HG02852 (cell line): ENCODE measurements at regions not wholly inside any gene's neighbourhood (a gene's known extent, or its start where the extent isn't known, plus 50 kb on each side); places are given as distances from the start of the nearest gene placed in this dataset.
"Not testable (repeated sequence)": the region's sequence is repeated elsewhere in the genome, so short reads cannot be mapped to it uniquely, and the experiment has no call there.

ENCODE experiments used
- ATAC-seq: cut with Tn5 transposase; IDR thresholded peaks from one replicate; pipeline ENCODE4 v1.9.1; 2021; ENCODE audit warnings: mild to moderate bottlenecking, moderate library complexity; ENCODE audit not compliant: unreplicated experiment

DNA sequence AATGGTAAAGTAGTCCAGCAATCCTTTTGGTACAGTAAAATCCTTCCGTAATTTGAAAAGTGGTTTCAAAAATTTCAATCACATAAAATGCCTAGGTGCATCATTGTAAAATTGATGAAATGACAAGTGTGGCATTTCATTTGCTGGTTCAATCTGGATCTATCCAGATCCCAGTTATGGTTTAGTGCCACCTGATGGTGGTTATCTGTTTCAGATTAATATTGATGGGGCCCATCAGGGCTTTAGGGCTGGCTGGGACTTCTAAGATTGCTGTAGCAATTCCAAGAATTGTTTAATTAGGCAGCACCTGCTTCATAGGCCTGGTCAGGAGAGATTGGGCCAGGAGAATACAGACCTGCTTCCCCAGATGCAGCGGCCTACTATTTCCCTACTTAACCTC is 55.5 kb upstream of the PIK3C3 start:
- no peak for ATAC-seq

DNA sequence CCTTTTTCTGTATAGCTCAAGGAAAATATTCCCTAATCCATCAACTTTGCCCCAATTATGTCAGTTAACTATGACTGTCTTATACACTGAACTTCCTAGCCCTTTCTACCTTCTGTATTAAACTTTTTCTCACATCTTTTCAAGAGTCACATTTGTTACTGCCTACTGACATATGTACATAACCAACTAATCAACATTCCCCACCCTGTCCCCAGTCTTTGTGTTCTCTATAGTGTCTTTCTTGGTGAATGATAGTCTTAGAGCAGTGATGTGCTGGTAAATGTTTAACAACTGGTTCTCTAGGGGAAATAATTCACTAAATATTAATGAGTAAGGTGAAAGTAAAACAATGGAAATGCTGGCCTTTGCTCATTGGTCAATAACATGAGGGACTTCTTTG is 61.6 kb upstream of the PIK3C3 start:
- no peak for ATAC-seq

DNA sequence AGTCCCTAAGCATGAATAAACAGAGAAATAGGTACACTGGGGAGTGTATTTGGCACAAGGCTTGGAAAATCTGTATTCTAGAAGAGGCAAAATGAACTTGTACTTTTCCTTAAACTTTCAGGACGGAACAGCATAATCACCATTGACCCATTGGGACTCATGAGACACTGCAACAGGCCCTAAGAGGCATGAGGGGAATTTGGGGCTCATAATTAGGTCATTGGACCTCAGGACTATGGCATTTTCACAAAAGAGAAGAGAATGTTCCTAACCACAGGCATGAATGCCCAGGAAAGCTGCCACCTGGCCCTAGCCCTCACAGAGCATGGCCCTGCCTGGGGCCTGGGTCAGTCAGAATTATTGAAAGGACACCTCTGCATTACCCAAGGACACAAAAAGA is 67.9 kb upstream of the PIK3C3 start:
- ATAC-seq, result no peak

DNA sequence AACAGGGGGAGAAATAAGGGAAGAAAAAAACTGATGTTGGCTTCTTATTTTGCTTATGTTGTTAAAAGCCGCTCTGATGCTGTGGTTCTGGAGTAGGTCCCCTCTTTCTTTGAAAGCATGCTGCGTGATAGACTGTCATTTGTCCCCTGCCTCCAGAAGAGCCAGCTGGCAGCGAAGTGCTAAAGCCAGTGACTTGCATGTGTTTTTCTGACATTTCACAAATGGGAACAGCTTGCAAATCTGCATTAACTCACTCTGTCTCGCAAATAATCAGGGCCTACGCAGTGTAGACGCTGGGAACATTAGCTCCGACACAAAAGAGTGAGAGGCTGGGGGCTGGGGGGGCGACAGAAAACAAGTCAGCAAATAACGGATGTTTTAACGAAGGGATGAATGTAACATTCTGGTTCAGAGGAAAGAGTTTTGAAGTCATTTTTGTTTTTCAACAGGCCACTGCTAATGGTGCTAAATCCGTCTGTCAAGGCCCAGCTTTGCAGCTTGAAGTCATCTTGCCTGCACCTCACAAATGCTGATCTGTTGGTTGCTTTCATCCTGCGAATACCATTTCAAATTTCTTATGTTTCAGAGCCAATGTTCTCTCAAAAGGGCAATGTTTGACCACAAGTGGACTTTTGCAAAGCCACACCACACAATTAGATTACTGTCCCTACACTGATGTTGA is 68.8 kb upstream of the PIK3C3 start:
- no peak for ATAC-seq

DNA sequence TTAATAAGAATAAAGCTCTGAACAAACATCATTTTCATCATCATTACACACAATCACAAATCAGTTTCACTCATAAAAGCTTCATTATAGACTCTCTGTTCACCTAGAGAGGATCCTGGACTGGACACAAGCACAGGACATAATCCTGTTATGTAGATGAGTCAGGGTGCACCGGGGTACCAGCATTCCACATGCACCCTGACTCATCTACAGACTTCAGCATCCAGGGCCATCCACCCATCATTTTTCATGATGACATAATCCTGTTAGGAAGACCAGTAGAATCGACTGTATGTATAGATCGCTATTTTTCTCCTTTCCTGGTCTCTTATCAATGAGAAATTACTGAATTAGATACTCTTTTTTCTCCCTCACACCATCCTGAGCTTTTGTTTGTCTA is 73.7 kb upstream of the PIK3C3 start:
- no peak for ATAC-seq

DNA sequence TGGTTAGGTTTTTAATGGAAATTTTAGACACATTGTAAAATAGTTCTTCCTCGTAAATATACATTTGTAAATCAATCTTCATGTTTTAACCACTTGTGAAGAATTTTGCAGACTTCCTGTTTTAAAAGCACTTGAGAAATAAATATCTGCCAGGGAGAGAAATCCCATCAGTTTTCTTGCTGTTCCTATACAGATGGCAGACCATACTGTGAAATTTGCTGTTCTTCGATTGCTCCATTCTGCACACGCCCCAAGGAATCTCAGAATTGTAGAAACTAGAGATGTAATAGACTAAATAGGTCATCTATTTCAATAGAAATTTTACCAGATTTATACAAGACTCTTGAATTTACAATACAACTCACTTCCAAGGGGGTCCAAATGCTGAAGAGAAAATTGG is 75.8 kb upstream of the PIK3C3 start:
- ATAC-seq, result no peak

DNA sequence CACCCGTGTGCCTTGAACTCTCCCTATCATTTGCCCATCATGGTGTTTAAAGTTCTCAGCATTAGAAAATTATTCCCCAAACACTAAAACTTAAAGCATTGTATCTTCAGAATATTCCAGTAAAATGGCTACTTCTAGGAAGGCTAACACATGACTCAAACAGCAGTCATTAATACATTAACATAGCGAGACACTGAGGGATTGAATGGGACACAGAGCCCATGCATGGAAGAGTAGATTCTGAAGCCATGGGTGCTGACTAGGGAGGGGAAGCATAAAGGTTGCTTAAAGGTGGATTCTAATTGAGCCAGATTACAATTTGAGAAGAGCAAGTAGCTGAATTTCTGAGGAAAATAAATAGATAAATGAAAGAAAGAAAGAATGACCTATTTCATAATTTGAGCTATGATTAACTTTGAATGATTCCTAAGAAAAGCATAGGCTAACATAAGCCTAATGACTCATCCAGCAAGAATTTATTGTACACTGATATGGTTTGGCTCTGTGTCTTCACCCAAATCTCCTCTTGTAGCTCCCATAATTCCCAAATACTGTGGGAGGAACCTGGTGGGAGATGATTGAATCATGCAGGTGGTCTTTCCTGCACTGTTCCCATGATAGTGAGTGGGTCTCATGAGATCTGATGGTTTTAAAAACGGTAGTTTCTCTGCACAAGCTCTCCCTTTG is 79.8 kb upstream of the PIK3C3 start:
- no peak for ATAC-seq

DNA sequence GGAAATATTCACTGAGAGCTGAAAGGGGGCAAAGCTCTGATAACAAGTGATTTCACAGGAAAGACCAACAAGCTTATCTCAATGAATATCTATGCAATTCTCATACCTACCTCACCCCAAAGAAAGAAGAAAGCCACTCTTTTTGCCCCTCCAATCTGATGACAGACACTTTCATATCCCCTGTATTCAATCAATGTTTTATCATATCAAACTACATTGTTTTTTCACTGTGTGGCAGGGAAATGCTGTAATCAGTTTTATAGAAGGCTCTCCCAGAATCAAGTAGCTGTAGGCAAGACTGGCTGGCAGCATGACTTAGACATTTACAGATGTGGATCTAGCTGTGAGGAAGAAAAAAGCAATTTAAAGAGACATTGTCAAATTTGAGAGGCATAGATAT is 81.3 kb upstream of the PIK3C3 start:
- ATAC-seq, result no peak

DNA sequence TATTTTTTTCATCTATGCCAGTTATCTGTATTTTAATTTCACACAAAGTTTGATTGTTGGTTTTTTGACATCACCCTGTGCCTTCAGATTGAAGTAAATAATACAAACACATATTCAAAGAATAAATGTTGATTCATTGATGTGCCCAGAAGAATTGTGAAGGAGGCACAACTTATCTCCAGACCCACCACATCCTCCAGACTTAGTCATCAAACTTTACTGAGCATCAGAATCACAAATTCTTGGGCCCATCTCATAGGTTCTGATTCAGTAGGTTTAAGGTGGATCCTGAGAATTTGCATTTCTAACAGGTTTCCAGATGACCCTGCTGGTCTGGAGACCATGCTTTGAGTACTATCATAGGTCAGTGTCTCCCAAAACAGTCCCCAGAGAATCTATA is 82.8 kb upstream of the PIK3C3 start:
- ATAC-seq, result no peak

DNA sequence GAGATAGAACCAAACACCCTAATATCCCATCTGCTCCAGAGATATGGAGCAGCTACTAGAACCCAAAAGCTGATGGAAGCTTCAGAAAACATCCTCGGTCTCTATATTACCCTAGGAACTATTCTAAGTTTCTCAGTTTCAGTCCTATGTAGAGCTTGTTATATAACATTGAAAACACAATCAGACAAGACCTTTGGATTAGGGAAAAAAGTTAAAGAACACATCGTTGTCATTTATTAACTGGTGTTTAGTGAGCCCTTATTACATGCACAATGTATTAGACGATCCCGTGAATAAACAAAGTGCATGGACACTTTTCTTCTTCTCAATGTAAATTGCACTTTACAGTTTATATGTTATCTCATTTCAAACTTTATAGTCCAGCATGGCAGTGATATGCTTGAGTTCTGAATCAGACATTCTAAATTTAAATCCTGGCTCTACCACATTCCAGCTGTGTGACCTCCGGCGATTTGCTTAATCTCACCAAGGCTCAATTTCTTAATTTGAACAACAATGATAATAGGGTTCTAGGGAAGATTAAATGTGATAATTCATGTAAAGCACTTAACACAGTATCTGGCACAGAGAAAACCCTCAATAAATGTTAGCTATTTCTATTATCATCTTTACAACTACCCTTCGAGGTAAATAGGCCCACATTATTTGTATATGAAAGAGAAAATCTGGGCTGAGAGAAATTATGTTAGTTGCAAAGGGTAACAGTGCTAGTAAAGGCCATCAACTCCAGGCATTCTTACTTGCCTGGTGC is 83.6 kb upstream of the PIK3C3 start:
- no peak for ATAC-seq

DNA sequence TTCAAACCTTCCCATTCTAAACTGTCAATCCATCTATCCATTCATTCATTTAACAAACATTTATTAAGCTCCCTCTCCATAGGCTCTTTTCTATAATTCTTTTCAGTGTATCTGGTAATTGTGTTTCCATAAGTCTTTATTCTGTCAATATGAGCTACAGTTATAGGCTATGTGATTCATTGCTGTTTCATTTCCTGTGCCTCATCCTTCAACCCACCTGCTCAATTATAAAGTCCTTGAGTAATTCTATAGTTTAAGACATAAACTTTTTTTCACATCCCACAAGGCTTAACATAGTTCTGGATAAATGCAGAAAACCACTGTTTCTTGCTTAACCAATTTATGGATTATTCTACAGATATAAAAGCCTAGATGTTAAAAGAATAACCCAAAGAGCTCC is 84.2 kb upstream of the PIK3C3 start:
- ATAC-seq, result no peak

DNA sequence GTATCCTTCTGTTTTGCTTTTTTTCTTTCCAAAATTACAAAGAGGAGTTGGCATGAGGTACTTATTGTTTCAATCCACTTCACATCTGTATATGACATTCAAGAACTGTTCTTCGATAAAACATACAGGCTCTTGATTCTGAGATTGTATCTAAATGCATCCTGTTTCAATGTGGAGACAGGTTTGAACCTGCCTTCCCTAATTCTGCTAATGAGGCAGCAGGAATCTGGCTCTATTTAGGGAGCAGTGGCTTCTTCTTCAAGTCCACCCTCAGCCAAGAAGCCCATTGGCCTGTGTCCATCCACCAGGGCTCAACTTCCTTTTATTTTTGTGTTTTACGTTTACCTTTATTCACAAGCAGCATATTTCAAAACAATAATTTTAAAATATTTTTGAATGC is 84.8 kb upstream of the PIK3C3 start:
- ATAC-seq, result no peak

DNA sequence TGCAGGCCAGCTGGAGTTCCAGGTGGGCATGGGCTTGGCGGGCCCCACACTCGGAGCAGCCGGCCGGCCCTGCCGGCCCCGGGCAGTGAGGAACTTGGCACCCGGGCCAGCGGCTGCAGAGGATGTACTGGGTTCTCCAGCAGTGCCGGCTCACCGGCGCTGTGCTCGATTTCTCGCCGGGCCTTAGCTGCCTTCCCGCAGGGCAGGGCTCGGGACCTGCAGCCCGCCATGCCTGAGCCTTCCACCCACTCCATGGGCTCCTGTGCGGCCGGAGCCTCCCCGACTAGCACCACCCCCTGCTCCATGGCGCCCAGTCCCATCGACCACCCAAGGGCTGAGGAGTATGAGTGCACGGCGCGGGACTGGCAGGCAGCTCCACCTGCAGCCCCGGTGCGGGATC is 89.2 kb upstream of the PIK3C3 start:
- not testable (repeated sequence) for ATAC-seq

DNA sequence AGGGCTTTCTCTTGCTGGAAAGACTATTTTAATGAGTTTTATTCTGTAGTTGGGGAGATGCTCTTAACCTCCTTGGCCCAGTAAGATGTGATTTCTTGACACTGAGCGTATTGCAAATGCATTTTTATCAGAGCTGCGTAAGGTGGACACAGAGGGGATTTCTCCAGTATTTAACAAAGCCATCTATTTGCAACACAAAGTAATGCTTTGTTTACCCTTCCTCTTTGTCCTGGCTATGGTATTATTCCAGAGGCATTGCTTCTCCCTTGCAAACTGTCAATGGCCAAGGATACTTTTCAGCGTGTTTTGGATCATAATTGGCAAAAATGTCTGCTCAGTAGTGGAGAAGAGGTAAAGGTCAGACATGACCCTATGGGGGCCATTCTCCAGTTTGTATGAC is 90.8 kb upstream of the PIK3C3 start:
- ATAC-seq, result no peak

DNA sequence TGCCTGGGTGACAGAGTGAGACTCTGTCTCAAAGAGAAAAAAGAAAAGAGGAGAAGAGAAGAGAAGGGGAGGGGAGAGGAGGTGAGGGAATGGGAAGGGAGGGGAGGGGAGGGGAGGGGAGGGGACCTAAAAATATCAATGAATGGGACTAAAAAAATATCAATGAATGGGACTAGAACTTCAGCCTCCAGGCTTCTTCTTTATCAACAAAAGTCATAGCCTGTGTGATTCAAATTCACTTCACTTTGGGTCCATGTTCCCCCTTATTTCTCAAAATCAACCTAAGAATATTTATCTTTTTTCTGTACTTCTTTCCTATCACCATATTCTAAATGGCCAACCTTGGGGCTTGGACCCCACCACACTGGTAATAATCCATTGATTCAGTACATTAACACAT is 92.1 kb upstream of the PIK3C3 start:
- ATAC-seq, result no peak

DNA sequence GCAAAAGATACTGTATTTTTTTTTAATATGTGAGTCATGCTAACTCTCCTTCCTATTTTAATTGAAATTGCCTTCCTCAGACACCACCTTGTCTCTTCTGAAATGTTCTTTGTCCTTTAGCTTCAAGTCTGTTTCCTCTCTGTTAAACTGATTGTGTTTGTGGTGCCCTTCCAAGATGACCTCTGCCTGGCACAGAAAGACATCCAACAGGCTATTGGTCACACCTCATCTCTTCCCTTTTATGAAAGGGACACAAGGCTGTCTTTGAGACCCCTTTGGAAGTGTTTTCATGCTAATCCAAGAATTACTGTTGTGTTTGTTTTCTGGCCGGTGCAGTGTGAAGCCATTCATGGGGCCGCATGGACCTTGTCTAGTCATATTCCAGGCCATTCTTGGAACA is 94.0 kb upstream of the PIK3C3 start:
- ATAC-seq, result no peak

DNA sequence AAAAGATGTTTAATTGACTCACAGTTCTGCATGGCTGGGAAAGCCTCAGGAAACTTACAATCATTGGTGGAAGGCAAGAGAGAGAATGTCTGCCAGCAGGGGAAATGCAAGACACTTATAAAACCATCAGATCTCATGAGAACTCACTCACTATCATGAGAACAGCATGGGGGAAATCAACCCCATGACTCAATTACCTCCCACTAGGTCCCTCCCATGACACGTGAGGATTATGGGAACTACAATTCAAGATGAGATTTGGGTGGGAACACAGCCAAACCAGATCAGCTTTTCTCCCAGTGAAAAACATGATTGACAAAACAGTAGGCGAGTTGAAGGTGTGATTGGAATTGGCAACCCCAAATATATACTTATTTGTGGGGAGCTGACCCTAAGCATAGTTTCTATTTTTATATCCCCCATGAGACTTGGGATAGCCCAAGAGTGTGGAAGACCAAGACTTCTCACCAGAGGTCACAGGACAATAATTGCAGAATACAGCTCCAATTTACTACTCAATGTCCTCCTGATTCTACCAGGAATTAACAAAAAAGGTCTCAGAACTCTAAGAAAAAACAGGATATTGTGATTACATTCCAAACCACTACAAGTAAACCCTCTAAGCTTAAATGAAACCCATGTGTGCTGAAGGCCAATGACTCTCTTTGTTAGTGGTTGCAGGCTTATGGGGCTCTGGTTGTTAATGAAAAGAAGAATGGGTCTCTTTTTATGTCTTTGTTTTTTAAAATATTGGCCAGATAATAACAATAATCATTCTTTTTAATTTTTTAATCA is 96.1 kb upstream of the PIK3C3 start:
- no peak for ATAC-seq

DNA sequence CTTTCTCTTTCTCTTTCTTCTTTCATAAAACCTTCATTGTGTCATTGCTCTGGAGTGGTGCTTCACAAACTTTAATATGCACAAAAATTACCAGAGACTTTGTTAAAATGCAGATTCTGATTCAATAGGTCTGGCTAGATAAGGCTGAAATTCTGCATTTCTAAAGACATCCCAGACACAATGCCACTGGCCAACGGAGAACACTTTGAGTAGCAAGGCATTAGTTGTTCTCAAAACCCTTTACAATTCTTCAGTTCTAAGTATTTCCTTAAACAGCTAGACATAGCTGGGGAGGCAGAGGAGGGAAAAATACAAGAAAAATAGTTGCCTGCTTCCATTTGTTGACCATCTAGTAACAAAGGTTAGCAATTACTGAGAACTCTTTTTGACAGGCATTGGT is 101.8 kb upstream of the PIK3C3 start:
- no peak for ATAC-seq

DNA sequence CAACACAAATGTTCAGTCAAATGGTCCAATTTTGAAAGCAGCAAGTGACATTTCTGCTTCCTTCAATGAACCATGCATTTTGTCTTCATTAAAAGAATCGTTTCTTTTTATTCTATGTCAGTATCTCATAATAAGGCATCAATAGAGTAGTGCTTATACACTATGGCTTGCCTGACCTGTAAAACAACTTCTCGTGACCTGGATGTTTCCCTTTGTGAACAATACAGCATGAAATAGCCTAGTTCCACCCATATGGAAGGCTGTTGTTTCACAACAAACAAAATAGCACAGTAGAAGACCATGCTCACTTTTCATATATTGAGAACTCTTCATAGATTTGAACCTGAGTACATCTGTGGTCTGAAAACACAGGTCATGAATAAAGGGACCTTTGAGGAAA is 104.3 kb upstream of the PIK3C3 start:
- no peak for ATAC-seq

DNA sequence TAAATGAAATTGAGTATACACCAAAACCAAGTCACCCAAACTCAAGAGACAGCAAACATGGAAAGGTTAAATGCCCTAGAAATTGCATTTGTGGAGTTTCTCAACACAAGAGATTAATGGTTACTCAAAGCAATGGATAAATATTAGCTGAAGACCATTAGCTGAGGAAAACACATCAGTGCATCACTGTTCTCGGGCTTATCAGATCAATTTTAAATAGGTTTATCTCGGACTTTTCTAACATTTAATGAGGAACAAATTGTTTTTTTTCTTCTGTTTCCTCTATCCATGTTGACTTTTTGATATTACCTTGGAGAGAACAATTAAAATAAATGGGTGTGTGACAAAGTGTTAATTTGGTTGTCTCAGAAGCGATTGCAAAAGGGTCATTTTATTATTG is 105.4 kb upstream of the PIK3C3 start:
- no peak for ATAC-seq

DNA sequence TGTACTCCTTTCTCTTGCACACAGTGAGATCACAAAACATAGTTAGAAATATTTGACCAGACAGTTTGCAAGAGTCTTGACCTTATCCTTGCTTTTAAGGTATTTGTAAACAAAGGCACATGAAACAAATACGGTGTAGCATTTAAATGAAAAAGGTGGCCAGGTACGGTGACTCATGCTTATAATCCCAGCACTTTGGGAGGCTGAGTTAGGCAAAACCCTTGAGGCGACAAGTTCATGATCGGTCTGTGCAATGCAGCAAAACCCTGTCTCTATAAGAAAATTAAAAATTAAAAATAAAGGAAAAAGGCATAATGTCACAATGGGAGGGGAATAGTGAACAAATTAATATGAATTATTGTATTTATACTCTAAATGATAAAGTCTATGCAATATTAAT is 109.5 kb upstream of the PIK3C3 start:
- ATAC-seq, result no peak
